ENCODE measurements at regions not wholly inside any gene's neighbourhood (a gene's known extent, or its start where the extent isn't known, plus 50 kb on each side); places are given as distances from the start of the nearest gene placed in this dataset.

GRCh38 chr12:61029516-61029915 is 1230.7 kb upstream of the USP15 start:
- no peak for TF ChIP-seq CTCF (IDR thresholded peaks at IDR 0.05; ENCODE audit: insufficient read depth, low read depth, low read length)
- DNase-seq (ENCODE audit: low read depth), result no peak
- H3K4me3 ChIP-seq (ENCODE audit: low read depth, low read length), result no peak overlapping the region

- TF ChIP-seq CTCF (IDR thresholded peaks at IDR 0.05; ENCODE audit: insufficient read depth, low read depth, low read length), result no peak
- no peak overlapping the region for H3K4me3 ChIP-seq (ENCODE audit: low read depth, low read length)
- DNase-seq (ENCODE audit: low read depth), result no peak
Observed at GRCh38 chr12:61037792-61038191, 1222.4 kb upstream of the USP15 start.

- no peak for DNase-seq (ENCODE audit: low read depth)
- no peak overlapping the region for H3K4me3 ChIP-seq (ENCODE audit: low read depth, low read length)
- TF ChIP-seq CTCF (IDR thresholded peaks at IDR 0.05; ENCODE audit: insufficient read depth, low read depth, low read length), result no peak
Observed at GRCh38 chr12:61043838-61044237, 1216.4 kb upstream of the USP15 start.

GRCh38 chr12:61044766-61045165 is 1215.4 kb upstream of the USP15 start:
- DNase-seq (ENCODE audit: low read depth), result no peak
- no peak overlapping the region for H3K4me3 ChIP-seq (ENCODE audit: low read depth, low read length)
- no peak for TF ChIP-seq CTCF (IDR thresholded peaks at IDR 0.05; ENCODE audit: insufficient read depth, low read depth, low read length)

- TF ChIP-seq CTCF (IDR thresholded peaks at IDR 0.05; ENCODE audit: insufficient read depth, low read depth, low read length), result no peak
- H3K4me3 ChIP-seq (ENCODE audit: low read depth, low read length), result no peak overlapping the region
- no peak for DNase-seq (ENCODE audit: low read depth)
Observed at GRCh38 chr12:61070640-61071414, 1189.4 kb upstream of the USP15 start.

GRCh38 chr12:61072717-61073116 is 1187.5 kb upstream of the USP15 start:
- DNase-seq (ENCODE audit: low read depth), result no peak
- no peak for TF ChIP-seq CTCF (IDR thresholded peaks at IDR 0.05; ENCODE audit: insufficient read depth, low read depth, low read length)
- H3K4me3 ChIP-seq (ENCODE audit: low read depth, low read length), result no peak overlapping the region

GRCh38 chr12:61095111-61095510 is 1165.1 kb upstream of the USP15 start:
- DNase-seq (ENCODE audit: low read depth), result no peak
- no peak overlapping the region for H3K4me3 ChIP-seq (ENCODE audit: low read depth, low read length)
- TF ChIP-seq CTCF (IDR thresholded peaks at IDR 0.05; ENCODE audit: insufficient read depth, low read depth, low read length), result no peak
